ENCODE measurements at regions not wholly inside any gene's neighbourhood (a gene's known extent, or its start where the extent isn't known, plus 50 kb on each side); places are given as distances from the start of the nearest gene placed in this dataset.

- Histone ChIP-seq H3K4me3 (no peak overlapping the region), H3K9me3 (no peaks in the 10 kb centered on the region), H3K4me1 (no peaks in the 10 kb centered on the region), H3K36me3 (no peaks in the 10 kb centered on the region), H3K27me3 (no peaks in the 10 kb centered on the region), H3K27ac (no peak overlapping the region)
- TF ChIP-seq, protein P1, sequence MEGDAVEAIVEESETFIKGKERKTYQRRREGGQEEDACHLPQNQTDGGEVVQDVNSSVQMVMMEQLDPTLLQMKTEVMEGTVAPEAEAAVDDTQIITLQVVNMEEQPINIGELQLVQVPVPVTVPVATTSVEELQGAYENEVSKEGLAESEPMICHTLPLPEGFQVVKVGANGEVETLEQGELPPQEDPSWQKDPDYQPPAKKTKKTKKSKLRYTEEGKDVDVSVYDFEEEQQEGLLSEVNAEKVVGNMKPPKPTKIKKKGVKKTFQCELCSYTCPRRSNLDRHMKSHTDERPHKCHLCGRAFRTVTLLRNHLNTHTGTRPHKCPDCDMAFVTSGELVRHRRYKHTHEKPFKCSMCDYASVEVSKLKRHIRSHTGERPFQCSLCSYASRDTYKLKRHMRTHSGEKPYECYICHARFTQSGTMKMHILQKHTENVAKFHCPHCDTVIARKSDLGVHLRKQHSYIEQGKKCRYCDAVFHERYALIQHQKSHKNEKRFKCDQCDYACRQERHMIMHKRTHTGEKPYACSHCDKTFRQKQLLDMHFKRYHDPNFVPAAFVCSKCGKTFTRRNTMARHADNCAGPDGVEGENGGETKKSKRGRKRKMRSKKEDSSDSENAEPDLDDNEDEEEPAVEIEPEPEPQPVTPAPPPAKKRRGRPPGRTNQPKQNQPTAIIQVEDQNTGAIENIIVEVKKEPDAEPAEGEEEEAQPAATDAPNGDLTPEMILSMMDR (IDR thresholded peaks at IDR 0.05), result no peak
- intact Hi-C loops (cut with DNase I), result no loop called here
- ATAC-seq (no peak), DNase-seq (no peak), FAIRE-seq (no peak)
- WGBS, 2 donors, result 60 to 74% methylated on average over 4 of the region's 4 CpGs
These were observed 531.4 kb downstream of the TDRD15 start for GRCh38 chr2:21655136-21655535.

DNA sequence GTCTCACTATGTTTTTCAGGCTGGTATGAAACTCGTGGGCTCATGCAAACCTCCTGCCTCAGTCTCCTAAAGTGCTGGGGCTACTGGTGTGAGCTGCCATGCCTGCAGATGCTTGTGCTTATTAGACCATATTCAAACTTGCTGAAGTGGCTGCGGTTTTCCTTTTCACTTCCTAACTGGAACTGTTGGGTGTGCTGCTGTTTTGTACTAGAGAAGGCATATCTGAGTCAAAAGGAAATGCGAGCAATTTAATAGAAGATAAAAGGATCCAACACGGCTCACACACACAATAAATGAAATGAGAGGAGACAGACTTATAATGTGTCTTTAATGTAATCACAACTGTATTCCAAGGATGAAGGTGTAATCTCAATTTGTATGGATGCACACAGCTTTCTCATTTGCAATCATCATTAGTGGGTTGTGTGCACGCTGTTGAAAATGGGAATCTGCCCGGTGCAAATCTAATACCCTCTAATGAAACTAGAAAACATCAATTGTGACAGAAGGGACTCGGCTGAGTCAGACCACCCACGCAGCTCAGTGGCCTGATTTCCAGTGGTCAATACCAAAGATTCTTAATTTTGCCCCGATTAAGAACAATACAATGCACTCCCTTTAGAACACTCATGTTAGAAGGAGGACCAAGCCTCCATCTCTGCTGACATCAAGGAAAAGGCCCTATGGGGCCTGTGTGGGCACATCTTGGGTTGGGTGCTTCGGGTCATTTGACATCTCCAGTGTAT, 532.7 kb downstream of the TDRD15 start:
- TF ChIP-seq, protein P1 (IDR thresholded peaks at IDR 0.05), result no peak
- Histone ChIP-seq H3K36me3 (no peaks in the 10 kb centered on the region), H3K4me3 (no peak overlapping the region), H3K4me1 (no peaks in the 10 kb centered on the region), H3K9me3 (no peaks in the 10 kb centered on the region), H3K27me3 (no peaks in the 10 kb centered on the region), H3K27ac (no peak overlapping the region)
- no peak for DNase-seq
- 67 to 75% methylated on average over 10 of the region's 10 CpGs for WGBS, 2 donors
- no peak for FAIRE-seq
- intact Hi-C loops (cut with DNase I), result no loop called here
- ATAC-seq, result no peak

- Histone ChIP-seq H3K27ac (no peak overlapping the region), H3K36me3 (no peaks in the 10 kb centered on the region), H3K4me1 (no peaks in the 10 kb centered on the region), H3K4me3 (no peak overlapping the region), H3K27me3 (no peaks in the 10 kb centered on the region), H3K9me3 (no peaks in the 10 kb centered on the region)
- intact Hi-C loops (cut with DNase I), result no loop called here
- WGBS, 2 donors, result 68 to 85% methylated on average over 2 of the region's 2 CpGs
- DNase-seq (no peak), ATAC-seq (no peak), FAIRE-seq (no peak)
- TF ChIP-seq, protein P1 (IDR thresholded peaks at IDR 0.05), result no peak
These were observed 533.7 kb downstream of the TDRD15 start for GRCh38 chr2:21657445-21657844.

DNA sequence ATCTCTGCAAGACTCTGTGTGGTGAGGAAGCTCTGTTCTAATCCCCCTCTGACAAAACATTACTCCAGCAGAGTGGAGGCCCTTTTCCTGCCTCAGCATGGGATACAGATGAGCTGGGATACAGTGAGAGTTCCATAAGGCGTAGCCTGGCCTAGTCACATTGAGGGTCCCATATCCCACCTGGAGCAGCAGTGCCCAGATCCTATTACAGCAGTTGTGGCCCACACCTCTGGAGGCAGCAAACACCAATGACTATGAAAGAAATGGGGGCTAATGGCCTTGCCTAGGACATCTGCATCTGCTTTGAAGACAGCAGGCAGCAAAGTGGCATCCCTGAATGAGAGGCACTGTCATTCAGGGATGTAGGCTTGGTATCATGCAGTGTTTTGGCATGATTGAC, 534.5 kb downstream of the TDRD15 start:
- Histone ChIP-seq H3K27me3 (no peaks in the 10 kb centered on the region), H3K4me1 (no peaks in the 10 kb centered on the region), H3K4me3 (no peak overlapping the region), H3K36me3 (no peaks in the 10 kb centered on the region), H3K9me3 (no peaks in the 10 kb centered on the region), H3K27ac (no peak overlapping the region)
- intact Hi-C loops (cut with DNase I), result no loop called here
- WGBS, 2 donors, result 62 to 76% methylated on average over 1 of the region's 1 CpG
- no peak for ATAC-seq
- TF ChIP-seq, protein P1 (IDR thresholded peaks at IDR 0.05), result no peak
- FAIRE-seq, result no peak
- no peak for DNase-seq

GRCh38 chr2:21658907-21659477, 535.2 kb downstream of the TDRD15 start:
- TF ChIP-seq, protein P1 (IDR thresholded peaks at IDR 0.05), result no peak
- Histone ChIP-seq H3K27me3 (no peaks in the 10 kb centered on the region), H3K27ac (no peak overlapping the region), H3K36me3 (no peaks in the 10 kb centered on the region), H3K4me1 (no peaks in the 10 kb centered on the region), H3K9me3 (no peaks in the 10 kb centered on the region), H3K4me3 (no peak overlapping the region)
- DNase-seq (no peak), ATAC-seq (no peak), FAIRE-seq (no peak)
- intact Hi-C loops (cut with DNase I), result no loop called here
- 74 to 77% methylated on average over 8 of the region's 8 CpGs for WGBS, 2 donors

Data from pancreas (tissue), 10 donors.